GM23338 (cell line): ENCODE measurements at regions not wholly inside any gene's neighbourhood (a gene's known extent, or its start where the extent isn't known, plus 50 kb on each side); places are given as distances from the start of the nearest gene placed in this dataset.

Experiments used
- ATAC-seq: fragments of 200-7000 bp; cut with Tn5 transposase; 3 replicates; pipeline ENCODE4 v1.9.1; 2020
- DNase-seq: peaks from one replicate; pipeline ENCODE4 v3.0.0-alpha.2; 2015; ENCODE audit warnings: low spot score
- H2AFZ ChIP-seq: fragments of 200-600 bp; sonication (generic); 2 replicates; pipeline ENCODE4 v1.8.0; 2016; ENCODE audit warnings: antibody characterized with exemption, mild to moderate bottlenecking, moderate library complexity
- H3F3A ChIP-seq: fragments of 200-600 bp; sonication (generic); replicated peaks from 2 replicates; pipeline ENCODE4 v1.8.0; 2017; ENCODE audit warnings: antibody characterized with exemption, mixed run types, low read depth
- H3K27ac ChIP-seq: fragments of 200-600 bp; sonication (generic); 2 replicates; pipeline ENCODE4 v1.6.1; 2016; ENCODE audit warnings: low read depth
- H3K27me3 ChIP-seq: fragments of 200-600 bp; sonication (generic); 2 replicates; pipeline ENCODE4 v1.8.0; 2016; ENCODE audit warnings: mild to moderate bottlenecking, mixed run types, moderate library complexity; ENCODE audit not compliant: insufficient read depth
- H3K36me3 ChIP-seq: fragments of 200-600 bp; sonication (generic); 2 replicates; pipeline ENCODE4 v1.8.0; 2016; ENCODE audit warnings: mild to moderate bottlenecking; ENCODE audit not compliant: insufficient read depth
- H3K4me1 ChIP-seq: fragments of 200-600 bp; sonication (generic); 2 replicates; pipeline ENCODE4 v1.8.0; 2016; ENCODE audit warnings: mild to moderate bottlenecking, moderate library complexity; ENCODE audit not compliant: insufficient read depth
- H3K4me2 ChIP-seq: fragments of 200-600 bp; sonication (generic); 2 replicates; pipeline ENCODE4 v1.7.1; 2017; ENCODE audit warnings: mixed run types
- H3K4me3 ChIP-seq: fragments of 200-600 bp; sonication (generic); 2 replicates; pipeline ENCODE4 v1.6.1; 2016; ENCODE audit warnings: mixed run types
- H3K79me2 ChIP-seq: fragments of 200-600 bp; sonication (generic); replicated peaks from 2 replicates; pipeline ENCODE4 v1.8.0; 2017; ENCODE audit warnings: mild to moderate bottlenecking; ENCODE audit not compliant: insufficient read depth
- H3K9me2 ChIP-seq: fragments of 200-600 bp; sonication (generic); 2 replicates; pipeline ENCODE4 v1.8.0; 2017; ENCODE audit not compliant: insufficient read depth
- H4K20me1 ChIP-seq: fragments of 200-600 bp; sonication (generic); replicated peaks from 2 replicates; pipeline ENCODE4 v1.8.0; 2017; ENCODE audit warnings: mild to moderate bottlenecking; ENCODE audit not compliant: insufficient read depth
- H3K27ac Mint-ChIP-seq: 2 replicates; pipeline ENCODE4 v1.8.0; 2020; ENCODE audit warnings: inconsistent platforms, mild to moderate bottlenecking, moderate library complexity, mixed read lengths
- H3K27me3 Mint-ChIP-seq: 3 replicates; pipeline ENCODE4 v1.8.0; 2022; ENCODE audit warnings: low read depth, mild to moderate bottlenecking, moderate library complexity, mixed read lengths, inconsistent platforms; ENCODE audit not compliant: insufficient read depth, poor library complexity
- H3K36me3 Mint-ChIP-seq: 3 replicates; pipeline ENCODE4 v1.8.0; 2021; ENCODE audit warnings: low read depth, mild to moderate bottlenecking, inconsistent platforms, moderate library complexity, mixed read lengths
- H3K4me1 Mint-ChIP-seq: 3 replicates; pipeline ENCODE4 v1.8.0; 2020; ENCODE audit warnings: mild to moderate bottlenecking, inconsistent platforms, mixed read lengths
- H3K4me3 Mint-ChIP-seq: 3 replicates; pipeline ENCODE4 v1.8.0; 2021; ENCODE audit warnings: moderate library complexity, mild to moderate bottlenecking, inconsistent platforms, mixed read lengths
- H3K9me3 Mint-ChIP-seq: 3 replicates; pipeline ENCODE4 v1.8.0; 2020; ENCODE audit warnings: moderate library complexity, mild to moderate bottlenecking, inconsistent platforms, mixed read lengths
- CREB1 ChIP-seq: fragments of 250-450 bp; sonication (Bioruptor Pico); IDR thresholded peaks from 2 replicates; pipeline ENCODE4 v1.5.0; 2020; ENCODE audit warnings: low read depth, mild to moderate bottlenecking, moderate library complexity
- CTCF ChIP-seq, 2 experiments: fragments of 200-600 bp in 1 of 2; sonication (generic) in 1 of 2; conservative IDR thresholded peaks; 2 replicates each; pipeline versions ENCODE4 v1.5.1 to v1.6.1; 2016 to 2017; ENCODE audit warnings: antibody characterized with exemption in 2 of 2, low read depth in 2 of 2, mild to moderate bottlenecking in 2 of 2, moderate library complexity in 1 of 2
- EZH2phosphoT487 ChIP-seq: fragments of 200-600 bp; sonication (generic); IDR thresholded peaks from one replicate; pipeline ENCODE4 v1.8.1; 2018; ENCODE audit warnings: antibody characterized with exemption; ENCODE audit not compliant: unreplicated experiment
- JUNB ChIP-seq: IDR thresholded peaks from one replicate; pipeline ENCODE4 v1.6.1; 2016; ENCODE audit warnings: antibody characterized with exemption; ENCODE audit not compliant: unreplicated experiment
- NANOG ChIP-seq: IDR thresholded peaks from 2 replicates; pipeline ENCODE4 v1.6.1; 2016; ENCODE audit warnings: antibody characterized with exemption, borderline replicate concordance
- REST ChIP-seq: IDR thresholded peaks from one replicate; pipeline ENCODE4 v1.6.1; 2018; ENCODE audit warnings: antibody characterized with exemption; ENCODE audit not compliant: unreplicated experiment
- STAT1 ChIP-seq: IDR thresholded peaks from one replicate; pipeline ENCODE4 v1.6.1; 2016; ENCODE audit warnings: antibody characterized with exemption; ENCODE audit not compliant: unreplicated experiment
- ZNF114 ChIP-seq: fragments of 250-450 bp; sonication (Bioruptor Pico); IDR thresholded peaks from 2 replicates; pipeline ENCODE4 v1.5.0; 2020; ENCODE audit warnings: mild to moderate bottlenecking, moderate library complexity
- ZNF331 ChIP-seq: fragments of 250-450 bp; sonication (Bioruptor Pico); IDR thresholded peaks from 2 replicates; pipeline ENCODE4 v1.5.0; 2020; ENCODE audit warnings: low read depth, mild to moderate bottlenecking, moderate library complexity
- ZNF462 ChIP-seq: fragments of 250-450 bp; sonication (Bioruptor Pico); IDR thresholded peaks from 2 replicates; pipeline ENCODE4 v1.5.0; 2020; ENCODE audit warnings: mild to moderate bottlenecking, moderate library complexity

GRCh38 chr9:82363682-82364081, 375.1 kb downstream of the SPATA31D1 start:
- Histone ChIP-seq H3K27me3 (no peaks in the 10 kb centered on the region), H3F3A (no peaks in the 10 kb centered on the region), H3K79me2 (no peaks in the 10 kb centered on the region), H2AFZ (no peak overlapping the region), H3K4me2 (no peak overlapping the region), H3K27ac (no peak overlapping the region), H3K4me3 (no peak overlapping the region), H3K9me2 (no peaks in the 10 kb centered on the region), H3K36me3 (no peaks in the 10 kb centered on the region), H4K20me1 (no peaks in the 10 kb centered on the region), H3K4me1 (no peaks in the 10 kb centered on the region)
- no peaks in the 10 kb centered on the region for H3K36me3 Mint-ChIP-seq
- H3K9me3 Mint-ChIP-seq = no peaks in the 10 kb centered on the region
- no peak for ATAC-seq
- H3K4me3 Mint-ChIP-seq = no peak overlapping the region
- H3K27ac Mint-ChIP-seq = no peak overlapping the region
- H3K27me3 Mint-ChIP-seq = no peaks in the 10 kb centered on the region
- no peak for DNase-seq
- no peaks in the 10 kb centered on the region for H3K4me1 Mint-ChIP-seq
- TF ChIP-seq REST (no peak), ZNF114 (no peak), EZH2phosphoT487 (no peak), NANOG (no peak), JUNB (no peak), ZNF331 (CRISPR knock-in tag) (no peak), ZNF462 (no peak), CREB1 (CRISPR knock-in tag) (no peak), STAT1 (no peak), CTCF (conservative IDR thresholded peaks at IDR 0.05; ENCODE audit: low read depth in 2 of 2) (no peak)
